HG03066 (cell line): ENCODE measurements at regions not wholly inside any gene's neighbourhood (a gene's known extent, or its start where the extent isn't known, plus 50 kb on each side); places are given as distances from the start of the nearest gene placed in this dataset.

Source experiments
- ATAC-seq: cut with Tn5 transposase; IDR thresholded peaks from one replicate; pipeline ENCODE4 v1.9.1; 2021; ENCODE audit warnings: low read depth; ENCODE audit not compliant: unreplicated experiment

DNA sequence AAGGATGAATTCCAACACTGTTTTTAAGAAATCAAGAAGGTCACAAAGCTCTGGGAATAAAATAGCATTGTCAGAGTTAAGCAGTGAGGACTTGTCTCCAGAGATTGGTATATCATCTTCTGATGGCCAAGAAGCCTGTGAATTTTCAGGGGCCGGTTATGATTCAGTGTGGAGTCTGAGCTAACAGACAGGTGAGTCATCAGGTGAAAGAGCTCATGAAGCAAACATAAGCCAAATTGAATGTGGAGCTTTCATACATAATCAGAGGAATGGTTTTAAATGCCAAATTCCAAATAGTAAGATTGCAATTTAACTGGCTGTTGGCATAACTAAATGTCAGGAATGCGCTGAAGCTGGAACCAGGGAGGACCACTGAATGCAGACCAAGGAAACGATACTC lies 494.2 kb downstream of the MTRR start:
- ATAC-seq: no peak

DNA sequence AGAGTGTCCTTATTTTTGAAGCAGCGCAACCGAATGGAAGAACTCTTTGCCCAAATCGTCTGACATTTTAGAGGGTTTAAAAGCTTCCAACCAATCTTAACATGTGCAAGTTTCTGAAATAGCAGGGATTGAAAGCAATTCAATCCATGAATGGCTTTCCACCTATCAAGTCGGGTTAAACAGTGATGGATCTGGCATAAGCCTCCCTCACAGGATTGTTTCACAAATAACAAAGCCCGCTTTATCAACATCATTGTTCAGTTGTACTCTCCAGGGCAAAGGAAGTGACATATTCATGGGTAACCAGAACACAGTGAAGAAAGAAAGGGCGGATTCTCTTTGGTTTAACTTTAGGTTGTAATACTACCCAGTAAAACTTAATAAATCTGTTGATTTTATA lies 497.3 kb downstream of the MTRR start:
- ATAC-seq: no peak

DNA sequence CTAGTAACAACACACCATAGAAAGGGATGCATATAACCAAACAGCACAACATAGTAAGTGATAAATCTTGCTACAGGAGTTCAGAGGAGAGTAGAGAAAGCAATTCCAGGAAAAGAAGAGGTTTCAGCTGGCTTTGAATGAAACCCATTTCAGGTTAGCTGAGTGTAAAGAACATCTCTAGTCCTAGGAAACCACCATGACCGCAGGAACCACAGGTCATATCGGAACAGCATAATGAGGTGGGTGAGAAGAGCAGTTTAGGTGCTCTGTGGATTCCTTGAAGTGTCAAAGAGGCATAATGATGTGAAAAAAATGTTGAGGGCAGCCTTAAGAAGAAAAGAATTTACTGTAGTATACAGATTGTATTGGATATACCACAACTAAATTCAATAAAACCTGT lies 507.5 kb downstream of the MTRR start:
- no peak for ATAC-seq

DNA sequence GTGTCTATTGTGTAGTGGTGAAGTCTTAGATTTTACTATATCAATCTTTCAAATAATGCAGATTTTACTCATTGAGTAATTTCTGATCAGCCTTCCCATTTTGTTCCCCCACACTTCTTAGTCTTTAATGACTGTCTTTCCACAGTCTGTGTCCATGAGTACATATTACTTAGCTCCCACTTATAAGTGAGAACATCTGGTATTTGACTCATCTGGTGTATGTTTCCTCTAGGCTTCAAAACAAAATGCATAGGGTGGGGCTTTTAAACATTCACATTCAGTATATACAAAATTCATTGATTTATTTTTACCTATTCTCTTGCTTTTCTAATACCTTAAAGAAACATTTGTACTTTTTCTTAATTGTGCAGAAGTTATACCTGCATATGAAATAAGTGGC lies 513.0 kb downstream of the MTRR start:
- ATAC-seq: no peak

DNA sequence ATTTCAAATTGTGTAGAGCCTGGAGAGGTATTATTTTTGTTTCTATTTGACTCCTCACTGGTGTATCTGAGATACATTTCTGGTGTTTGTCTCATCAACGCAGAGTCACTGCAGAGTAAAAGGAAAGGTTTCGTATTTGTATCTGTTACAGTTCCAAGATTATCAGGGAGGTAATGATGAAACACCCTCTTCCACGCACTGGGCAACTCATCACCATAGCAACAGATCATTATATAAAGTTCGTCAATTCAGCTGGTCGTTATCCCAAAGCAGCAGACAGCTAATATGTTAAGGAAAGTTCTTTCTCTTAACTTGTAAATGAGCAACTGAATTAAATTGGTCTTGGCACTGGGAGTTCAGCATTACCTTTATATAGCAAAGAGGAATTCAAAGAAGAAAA lies 513.5 kb downstream of the MTRR start:
- no peak for ATAC-seq

DNA sequence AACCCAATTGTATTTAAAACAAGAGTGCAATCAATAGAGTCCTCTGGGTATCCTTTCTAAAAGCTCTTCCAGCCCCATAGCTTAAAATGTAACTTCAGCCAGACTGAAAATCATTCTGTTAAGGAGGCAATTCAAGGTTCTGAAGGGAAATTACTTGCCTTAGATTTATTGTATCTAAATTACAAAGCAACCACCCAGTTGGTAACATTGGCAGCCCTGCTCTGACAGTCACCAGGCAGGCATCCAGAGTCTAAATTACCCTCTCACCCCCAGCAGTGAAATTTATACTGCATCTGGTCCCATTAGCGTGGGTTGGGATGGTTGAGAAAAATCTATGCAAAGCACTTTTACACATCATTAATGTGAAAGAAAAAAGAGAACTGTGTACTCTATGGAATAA lies 514.7 kb downstream of the MTRR start:
- no peak for ATAC-seq

DNA sequence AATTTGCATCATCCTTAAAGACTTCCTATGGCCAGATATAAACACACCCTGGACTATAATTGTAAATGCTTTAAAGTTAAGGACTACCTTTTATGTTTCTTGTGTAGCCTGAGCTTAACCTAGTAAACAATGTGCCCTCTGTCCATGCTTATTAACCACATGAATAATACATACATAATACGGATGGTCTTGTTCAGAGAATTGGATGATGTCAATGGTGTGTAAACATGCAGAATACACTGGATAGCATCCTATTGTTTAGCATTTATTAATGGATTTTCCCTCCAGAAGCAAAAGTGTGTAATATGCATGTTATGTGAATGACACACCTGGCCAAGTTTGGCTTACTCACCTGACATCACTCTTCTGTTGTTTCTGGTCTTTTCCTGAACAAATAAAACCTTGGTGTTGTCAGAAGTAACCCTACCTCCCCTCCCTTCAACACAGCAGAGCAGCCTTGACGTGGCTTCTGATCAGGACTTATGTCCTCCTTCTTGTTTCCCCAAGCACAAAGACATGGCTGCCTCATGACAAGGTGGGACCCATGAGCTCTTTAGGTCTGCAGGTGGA lies 517.9 kb downstream of the MTRR start:
- ATAC-seq: no peak

DNA sequence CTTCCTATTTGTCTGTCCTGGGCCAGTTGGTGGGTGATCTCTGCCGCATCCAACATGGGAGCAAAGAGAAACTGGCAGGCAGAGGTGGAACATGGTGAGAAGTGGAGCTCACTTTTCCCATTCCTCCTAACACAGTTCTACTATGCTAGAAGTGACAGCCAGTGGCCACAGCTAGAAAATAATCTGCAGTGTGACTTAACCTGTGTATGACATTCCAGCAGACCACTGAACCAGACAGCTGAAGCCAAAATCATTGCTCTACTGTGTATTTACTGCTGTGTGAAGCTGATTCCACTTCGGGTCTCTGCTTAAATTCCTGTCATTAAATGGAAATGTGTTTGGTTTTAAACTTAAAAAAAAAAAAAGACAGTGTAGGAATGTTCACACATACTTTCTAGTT lies 523.0 kb downstream of the MTRR start:
- no peak for ATAC-seq

DNA sequence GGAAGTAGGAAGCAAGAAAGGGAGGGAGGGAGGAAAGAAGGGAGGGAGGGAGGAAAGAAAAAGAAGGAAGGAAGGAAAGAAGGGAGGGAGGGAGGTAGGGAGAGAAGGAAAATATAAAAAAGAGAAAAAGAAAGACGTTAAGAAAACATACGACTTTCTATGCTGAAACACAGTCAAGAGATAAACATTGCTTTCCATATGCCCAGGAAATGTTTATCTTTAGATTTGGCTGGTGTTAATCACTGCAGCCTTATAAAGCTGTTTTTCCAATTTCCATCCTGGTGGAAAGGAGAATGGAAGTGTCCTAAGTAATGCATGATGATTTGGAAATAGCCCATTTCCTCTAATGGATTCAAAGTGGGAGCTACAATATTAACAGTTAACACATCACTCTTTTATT lies 524.3 kb downstream of the MTRR start:
- ATAC-seq: no peak

DNA sequence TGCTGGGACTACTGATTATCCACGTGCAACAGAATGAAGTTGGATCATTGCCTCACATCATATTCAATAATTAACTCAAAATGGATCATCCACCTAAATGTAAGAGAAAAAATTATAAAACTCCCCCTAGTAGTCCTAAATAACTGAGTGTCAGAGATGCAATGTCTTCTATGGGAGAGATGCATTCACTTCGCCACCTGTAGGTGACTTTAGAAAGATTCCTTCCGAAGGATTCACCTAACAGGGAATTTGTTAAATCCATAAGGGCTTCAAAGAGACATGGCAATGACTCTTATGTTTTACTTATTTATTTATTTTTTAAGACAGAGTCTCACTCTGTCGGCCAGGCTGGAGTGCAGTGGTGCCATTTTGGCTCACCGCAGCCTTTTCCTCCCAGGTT lies 526.0 kb downstream of the MTRR start:
- no peak for ATAC-seq

DNA sequence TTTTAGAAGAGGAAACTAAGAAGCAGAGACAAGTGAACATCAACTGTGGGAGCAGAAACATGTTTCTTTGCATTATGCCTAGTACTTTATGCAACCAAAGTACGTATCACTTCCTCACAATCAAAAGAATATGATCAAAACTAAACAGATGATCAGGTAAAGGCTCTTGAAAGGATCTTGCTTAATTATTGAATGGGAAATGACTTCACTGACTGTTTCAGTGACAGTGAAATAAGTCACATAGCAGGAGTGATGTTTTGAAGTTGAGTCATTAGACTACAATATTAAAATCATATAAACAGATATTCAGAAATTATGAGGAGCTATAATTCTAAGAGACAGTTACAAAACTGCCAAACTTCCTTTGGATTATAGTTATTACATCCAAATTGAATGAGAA lies 527.3 kb downstream of the MTRR start:
- ATAC-seq: no peak

DNA sequence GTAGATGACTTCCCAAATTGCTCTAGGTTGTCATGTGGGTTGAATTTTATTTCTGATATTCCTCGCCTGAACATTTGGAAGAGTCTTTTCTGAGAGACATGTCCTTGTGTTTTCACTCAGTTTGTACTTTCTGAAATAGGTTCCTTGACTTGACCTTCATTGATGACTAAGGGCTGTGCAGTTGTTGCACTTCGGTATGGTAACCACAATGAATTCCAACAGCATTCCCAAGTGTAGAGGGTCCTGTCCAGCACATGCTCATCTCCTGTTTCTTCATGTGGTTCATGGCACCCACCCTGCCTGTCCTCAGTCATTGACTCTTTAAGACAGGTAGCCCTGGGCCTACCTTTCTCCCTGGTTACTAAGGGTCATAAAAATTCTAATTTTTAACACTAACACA lies 527.8 kb downstream of the MTRR start:
- no peak for ATAC-seq

DNA sequence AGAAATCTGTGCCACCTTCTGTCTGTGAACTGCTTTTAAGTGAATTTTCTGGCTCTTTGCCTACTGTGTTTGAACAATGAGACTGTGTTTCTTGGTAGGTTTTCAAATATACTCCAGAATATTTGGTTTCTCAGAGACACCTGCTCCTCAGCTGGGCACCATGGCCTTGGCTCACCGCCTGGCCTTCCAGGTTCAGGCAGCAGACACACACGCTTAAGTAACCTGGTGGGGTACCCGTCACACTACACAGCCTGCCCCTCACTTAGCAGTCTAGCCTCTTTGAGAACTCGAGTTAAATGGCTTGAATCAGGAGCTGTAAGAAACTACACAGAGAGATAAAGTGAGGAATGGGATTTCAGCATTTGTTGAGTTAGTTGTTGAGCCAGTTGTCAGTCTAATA lies 530.5 kb downstream of the MTRR start:
- no peak for ATAC-seq

DNA sequence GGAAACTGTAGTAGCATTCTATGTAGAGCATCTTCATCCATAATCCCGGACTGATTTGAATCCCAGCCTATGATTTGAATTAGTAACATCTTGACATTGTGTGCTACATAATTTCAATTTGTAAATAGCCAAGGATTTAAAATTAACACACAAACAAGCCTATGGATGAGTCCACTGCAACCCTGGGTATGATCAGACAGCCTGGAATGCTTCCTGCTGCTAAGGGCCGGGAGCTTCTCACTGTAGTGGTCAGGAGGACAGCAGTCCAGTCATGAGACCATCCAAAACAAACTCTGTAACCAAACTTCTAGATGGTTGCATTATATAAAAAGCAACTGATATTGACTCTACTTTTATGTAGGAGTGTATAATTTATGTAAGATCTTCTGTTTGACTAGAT lies 539.3 kb downstream of the MTRR start:
- ATAC-seq: no peak

DNA sequence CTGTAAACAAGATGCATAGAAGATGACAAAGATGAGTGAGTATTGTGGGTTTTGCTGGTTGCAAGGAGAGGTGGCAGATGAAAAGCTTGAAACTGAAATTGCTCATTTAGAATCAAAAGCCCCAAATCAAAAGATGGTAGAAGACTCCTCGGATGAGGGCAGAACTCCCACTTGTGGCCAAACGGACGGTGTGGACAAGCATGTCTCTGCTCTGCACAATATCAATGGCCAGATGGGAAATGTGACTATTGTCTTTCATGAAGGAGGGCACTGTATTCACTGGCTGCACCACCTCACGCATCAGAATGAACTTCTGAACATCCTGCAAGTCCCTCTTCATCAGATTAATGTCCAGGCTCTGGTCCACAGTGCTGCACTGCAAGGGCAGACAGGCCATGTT lies 541.7 kb downstream of the MTRR start:
- ATAC-seq: no peak

DNA sequence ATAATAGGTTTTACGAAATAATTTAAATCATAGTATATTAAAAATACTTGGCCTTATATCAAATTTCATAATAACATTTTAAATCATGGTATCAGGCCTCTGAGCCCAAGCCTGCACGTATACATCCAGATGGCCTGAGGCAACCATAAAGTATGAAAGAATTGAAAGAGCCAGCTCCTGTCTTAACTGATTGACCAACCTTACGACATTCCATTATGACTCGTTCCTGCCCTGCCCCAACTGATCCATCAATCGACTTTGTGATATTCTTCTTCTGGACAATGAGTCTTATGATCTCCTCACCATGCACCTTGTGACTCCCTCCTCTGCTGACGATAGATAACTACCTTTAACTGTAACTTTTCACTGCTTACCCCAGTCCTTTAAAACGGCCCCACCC lies 545.0 kb downstream of the MTRR start:
- no peak for ATAC-seq

DNA sequence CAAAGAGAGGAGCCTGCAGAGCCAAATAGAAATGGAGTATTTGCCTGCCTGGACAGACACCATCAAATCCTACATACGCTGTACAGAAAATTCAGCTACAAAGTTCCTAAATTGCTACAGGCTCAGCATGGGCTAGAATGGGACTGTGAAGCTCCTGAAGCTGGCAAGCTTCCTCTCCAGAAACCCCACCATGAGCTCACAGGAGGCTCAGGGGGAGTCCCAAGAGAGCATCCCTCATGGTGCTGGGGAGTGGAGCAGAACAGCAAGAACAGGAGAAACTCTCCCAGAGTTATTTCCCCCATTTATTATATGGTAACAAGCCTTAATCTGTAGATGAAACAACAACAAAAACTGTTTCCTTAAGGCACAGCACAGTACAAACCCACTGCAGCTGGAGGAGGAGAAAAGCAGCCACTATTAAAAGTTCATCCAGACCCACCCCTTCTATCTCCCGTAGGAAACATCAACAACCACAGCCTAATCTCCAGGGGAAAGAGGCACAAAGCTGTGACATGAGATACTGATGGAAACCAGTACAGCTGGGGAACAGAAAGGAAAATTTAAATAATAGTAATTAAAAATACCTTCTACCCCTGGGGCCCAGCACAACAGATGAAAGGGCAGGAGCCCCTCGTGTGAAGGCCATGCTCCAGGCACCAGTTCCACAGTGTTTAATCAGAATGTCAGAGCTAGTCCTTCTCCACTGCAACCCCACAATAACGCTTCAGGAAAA lies 548.5 kb downstream of the MTRR start:
- no peak for ATAC-seq

DNA sequence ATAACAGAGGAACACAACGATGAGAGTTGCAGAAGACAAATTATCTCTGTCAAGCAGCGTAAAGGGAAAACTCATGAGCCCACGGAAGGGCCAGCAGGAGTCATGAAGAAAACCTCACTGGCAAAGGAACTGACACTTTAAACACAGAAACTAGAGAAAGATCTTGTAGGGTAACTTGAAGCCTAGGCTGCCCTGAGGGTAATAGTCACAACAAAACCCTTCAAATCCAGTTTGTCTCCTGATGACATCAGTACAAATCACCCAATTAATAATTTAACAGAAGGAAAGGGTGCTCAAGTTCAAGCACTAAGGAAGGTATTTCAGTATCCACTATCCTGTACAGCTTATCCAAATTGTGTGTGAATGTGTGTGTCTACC lies 549.1 kb downstream of the MTRR start:
- ATAC-seq: no peak

DNA sequence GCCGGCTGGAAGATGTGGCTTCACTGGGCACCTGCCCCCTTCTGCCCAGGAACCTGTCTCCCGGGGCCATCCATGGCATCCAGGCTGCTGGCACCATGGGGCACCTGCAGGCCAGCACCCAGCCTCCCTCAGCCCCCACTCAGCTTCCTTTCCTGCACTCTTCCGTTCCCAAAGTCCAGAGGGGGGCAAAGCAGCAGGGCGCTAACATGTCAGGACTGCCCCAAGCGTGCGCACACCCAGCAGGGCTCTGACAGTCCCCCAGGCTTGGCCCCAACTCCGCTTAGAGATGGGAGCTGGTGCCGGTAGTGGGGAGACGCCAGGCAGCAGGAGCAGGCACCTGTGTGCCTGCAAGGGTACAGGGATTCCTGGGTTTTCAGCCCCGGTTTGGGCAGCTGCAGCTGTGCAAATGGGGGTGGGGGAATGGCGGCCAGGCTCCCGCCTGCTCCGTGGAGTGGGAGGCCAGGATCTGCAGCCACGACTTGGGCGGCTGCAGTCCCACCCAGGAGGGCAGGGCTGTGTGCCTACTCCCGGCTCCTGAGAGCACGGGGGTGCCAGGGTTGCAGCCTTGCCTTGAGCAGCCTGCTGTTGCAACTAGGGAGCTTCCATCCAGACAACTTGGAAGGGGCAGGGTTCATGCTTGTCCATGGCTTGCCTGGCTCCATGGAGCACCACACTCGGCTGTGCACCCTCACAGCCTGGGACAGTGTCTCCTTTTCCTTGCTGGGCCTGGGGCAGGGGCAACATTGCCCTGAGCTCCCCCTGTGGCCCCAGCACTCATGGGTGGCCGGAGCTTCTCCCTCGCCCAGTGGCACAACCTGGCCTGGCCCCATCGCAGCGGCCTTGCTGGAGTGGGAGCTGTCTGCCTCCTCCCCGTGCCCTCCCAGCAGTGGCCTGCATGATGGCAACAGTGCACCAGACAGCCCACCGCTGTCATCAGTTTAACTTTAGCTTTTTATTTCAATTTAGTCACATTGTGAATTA lies 561.1 kb downstream of the MTRR start:
- no peak for ATAC-seq

DNA sequence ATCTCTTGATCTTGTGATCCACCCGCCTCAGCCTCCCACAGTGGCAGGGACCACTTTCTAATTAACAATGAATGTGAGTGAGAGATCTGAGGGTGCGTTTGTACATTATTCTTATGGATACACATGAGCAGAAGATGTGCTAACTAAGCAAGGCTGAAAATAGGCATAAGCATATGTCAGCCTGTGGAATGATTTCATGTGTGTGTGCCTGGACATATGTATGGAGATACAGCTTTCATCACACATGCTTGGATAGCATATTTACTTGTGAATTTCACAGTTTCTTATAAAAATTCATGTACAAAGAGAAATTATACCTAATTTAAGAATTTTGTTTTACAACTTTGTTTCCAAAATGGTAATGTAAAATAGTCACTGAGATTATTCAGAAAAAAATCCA lies 565.6 kb downstream of the MTRR start:
- no peak for ATAC-seq

DNA sequence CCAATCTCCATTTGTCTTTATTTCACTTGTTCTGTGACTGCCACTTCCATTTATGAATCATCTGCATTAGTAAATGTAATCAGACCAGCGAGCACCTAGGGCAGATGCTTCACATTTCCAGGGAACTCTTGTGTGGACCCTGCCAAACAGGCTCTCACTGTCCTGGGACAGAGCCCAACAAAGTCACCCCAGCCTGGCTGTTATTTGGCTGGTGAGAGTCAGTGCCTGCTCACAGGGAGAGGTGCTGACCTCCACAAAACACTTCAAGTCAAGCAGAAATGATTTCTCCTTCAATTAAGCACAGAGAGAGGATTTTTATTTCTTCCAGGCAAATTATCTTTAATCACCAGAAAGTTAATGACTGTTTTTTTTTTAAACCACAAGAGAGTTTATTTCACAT lies 568.0 kb downstream of the MTRR start:
- ATAC-seq: no peak

DNA sequence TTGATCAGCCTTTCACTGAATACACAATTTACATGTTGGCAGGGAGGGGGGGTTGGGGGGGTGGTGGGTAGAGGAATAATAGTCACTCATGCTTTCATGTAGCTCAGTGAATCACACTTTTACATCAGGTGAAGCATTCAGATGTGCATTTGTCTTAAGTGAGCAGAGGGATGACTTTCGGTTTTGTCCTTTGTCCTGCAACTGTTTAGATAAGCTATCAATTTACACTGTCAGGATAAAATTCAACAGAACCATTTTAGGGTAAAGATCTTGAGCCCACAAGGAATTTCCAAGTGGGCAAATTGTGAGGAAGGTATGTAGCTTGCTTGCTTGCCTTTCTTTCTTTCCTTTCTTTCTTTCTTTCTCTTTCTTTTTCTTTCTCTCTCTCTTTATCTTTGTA lies 576.2 kb downstream of the MTRR start:
- no peak for ATAC-seq
